Liver (tissue), 3 donors: ENCODE measurements at regions not wholly inside any gene's neighbourhood (a gene's known extent, or its start where the extent isn't known, plus 50 kb on each side); places are given as distances from the start of the nearest gene placed in this dataset.

Experiments used
- GABPA ChIP-seq, 2 donors: IDR thresholded peaks in 1 of 2; conservative IDR thresholded peaks in 1 of 2; 2 replicates each; pipeline ENCODE4 v1.6.1; 2016; ENCODE audit warnings: antibody characterized with exemption in 2 of 2, mild to moderate bottlenecking in 1 of 2, moderate library complexity in 1 of 2
- YY1 ChIP-seq: IDR thresholded peaks from 2 replicates; pipeline ENCODE4 v1.6.1; 2016; ENCODE audit warnings: antibody characterized with exemption, mild to moderate bottlenecking
- TF ChIP-seq, protein P1 (sequence below): fragments of 150-350 bp; IDR thresholded peaks from 2 replicates; pipeline ENCODE4 v1.5.1; 2017; ENCODE audit warnings: improper control_type of control experiment, low read depth, low read length; ENCODE audit not compliant: missing input control
- TF ChIP-seq, protein P2 (sequence below): IDR thresholded peaks from 2 replicates; pipeline ENCODE4 v1.6.1; 2016; ENCODE audit warnings: antibody characterized with exemption, mild to moderate bottlenecking
- TF ChIP-seq, protein P3 (sequence below): IDR thresholded peaks from 2 replicates; pipeline ENCODE4 v1.6.1; 2016; ENCODE audit warnings: antibody characterized with exemption
- donor health status: healthy.
- donor health status: healthy.

DNA sequence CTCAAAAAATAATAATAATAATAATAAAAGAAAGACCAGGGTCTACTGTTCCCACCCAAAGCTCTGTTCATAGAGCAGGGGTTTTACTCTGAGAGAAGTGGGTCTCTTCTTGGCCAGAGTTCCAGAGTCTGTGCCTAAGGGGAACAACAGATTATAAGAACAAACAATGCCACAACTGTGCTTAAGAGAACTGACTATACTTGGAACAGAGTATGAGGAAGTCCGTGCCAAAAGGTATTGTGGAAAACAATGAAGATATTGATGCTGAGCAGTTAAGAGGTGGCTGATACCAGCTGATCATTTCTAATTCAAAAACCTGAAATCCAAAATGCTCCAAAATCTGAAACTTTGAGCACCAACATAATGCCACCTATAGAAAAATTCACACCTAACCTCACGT lies 229.6 kb downstream of the FBXO8 start:
- TF ChIP-seq, protein P1, sequence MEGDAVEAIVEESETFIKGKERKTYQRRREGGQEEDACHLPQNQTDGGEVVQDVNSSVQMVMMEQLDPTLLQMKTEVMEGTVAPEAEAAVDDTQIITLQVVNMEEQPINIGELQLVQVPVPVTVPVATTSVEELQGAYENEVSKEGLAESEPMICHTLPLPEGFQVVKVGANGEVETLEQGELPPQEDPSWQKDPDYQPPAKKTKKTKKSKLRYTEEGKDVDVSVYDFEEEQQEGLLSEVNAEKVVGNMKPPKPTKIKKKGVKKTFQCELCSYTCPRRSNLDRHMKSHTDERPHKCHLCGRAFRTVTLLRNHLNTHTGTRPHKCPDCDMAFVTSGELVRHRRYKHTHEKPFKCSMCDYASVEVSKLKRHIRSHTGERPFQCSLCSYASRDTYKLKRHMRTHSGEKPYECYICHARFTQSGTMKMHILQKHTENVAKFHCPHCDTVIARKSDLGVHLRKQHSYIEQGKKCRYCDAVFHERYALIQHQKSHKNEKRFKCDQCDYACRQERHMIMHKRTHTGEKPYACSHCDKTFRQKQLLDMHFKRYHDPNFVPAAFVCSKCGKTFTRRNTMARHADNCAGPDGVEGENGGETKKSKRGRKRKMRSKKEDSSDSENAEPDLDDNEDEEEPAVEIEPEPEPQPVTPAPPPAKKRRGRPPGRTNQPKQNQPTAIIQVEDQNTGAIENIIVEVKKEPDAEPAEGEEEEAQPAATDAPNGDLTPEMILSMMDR: no peak
- TF ChIP-seq, protein P2, sequence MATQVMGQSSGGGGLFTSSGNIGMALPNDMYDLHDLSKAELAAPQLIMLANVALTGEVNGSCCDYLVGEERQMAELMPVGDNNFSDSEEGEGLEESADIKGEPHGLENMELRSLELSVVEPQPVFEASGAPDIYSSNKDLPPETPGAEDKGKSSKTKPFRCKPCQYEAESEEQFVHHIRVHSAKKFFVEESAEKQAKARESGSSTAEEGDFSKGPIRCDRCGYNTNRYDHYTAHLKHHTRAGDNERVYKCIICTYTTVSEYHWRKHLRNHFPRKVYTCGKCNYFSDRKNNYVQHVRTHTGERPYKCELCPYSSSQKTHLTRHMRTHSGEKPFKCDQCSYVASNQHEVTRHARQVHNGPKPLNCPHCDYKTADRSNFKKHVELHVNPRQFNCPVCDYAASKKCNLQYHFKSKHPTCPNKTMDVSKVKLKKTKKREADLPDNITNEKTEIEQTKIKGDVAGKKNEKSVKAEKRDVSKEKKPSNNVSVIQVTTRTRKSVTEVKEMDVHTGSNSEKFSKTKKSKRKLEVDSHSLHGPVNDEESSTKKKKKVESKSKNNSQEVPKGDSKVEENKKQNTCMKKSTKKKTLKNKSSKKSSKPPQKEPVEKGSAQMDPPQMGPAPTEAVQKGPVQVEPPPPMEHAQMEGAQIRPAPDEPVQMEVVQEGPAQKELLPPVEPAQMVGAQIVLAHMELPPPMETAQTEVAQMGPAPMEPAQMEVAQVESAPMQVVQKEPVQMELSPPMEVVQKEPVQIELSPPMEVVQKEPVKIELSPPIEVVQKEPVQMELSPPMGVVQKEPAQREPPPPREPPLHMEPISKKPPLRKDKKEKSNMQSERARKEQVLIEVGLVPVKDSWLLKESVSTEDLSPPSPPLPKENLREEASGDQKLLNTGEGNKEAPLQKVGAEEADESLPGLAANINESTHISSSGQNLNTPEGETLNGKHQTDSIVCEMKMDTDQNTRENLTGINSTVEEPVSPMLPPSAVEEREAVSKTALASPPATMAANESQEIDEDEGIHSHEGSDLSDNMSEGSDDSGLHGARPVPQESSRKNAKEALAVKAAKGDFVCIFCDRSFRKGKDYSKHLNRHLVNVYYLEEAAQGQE: no peak
- TF ChIP-seq, protein P3, sequence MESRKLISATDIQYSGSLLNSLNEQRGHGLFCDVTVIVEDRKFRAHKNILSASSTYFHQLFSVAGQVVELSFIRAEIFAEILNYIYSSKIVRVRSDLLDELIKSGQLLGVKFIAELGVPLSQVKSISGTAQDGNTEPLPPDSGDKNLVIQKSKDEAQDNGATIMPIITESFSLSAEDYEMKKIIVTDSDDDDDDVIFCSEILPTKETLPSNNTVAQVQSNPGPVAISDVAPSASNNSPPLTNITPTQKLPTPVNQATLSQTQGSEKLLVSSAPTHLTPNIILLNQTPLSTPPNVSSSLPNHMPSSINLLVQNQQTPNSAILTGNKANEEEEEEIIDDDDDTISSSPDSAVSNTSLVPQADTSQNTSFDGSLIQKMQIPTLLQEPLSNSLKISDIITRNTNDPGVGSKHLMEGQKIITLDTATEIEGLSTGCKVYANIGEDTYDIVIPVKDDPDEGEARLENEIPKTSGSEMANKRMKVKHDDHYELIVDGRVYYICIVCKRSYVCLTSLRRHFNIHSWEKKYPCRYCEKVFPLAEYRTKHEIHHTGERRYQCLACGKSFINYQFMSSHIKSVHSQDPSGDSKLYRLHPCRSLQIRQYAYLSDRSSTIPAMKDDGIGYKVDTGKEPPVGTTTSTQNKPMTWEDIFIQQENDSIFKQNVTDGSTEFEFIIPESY: no peak
- TF ChIP-seq YY1: no peak
- no peak for TF ChIP-seq GABPA (IDR thresholded peaks at IDR 0.05 in 1 of 2, conservative IDR thresholded peaks at IDR 0.05 in 1 of 2)
